22Rv1 (cell line): ENCODE measurements at regions not wholly inside any gene's neighbourhood (a gene's known extent, or its start where the extent isn't known, plus 50 kb on each side); places are given as distances from the start of the nearest gene placed in this dataset.

Experiments used
- ZFX ChIP-seq: fragments of 450-650 bp; IDR thresholded peaks from 2 replicates; pipeline ENCODE4 v1.6.1; 2017; ENCODE audit warnings: antibody characterized with exemption, borderline replicate concordance
- TF ChIP-seq, protein P1 (sequence below): fragments of 450-650 bp; IDR thresholded peaks from 2 replicates; pipeline ENCODE4 v1.5.1; 2017; ENCODE audit warnings: mild to moderate bottlenecking

DNA sequence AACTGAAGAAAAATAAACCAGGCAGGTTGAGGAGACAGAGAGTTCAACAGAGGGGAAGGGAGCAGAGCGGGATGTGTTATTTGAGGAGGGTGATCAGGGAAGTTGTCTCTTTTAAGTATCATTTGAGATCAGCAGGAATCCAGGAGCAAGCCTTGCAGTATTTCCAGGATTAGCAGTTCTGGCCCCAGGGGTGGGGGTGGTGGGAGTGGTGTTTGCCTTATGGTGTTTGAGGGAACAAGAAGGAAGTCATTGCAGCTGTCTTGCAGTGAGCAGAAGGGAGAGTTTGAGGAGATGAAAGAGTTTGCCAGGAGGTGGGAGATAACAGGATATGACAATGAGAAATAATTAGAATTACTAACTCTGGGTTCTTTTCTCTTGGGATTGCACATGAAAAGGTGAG, 418.6 kb downstream of the NELL2 start:
- TF ChIP-seq, protein P1, sequence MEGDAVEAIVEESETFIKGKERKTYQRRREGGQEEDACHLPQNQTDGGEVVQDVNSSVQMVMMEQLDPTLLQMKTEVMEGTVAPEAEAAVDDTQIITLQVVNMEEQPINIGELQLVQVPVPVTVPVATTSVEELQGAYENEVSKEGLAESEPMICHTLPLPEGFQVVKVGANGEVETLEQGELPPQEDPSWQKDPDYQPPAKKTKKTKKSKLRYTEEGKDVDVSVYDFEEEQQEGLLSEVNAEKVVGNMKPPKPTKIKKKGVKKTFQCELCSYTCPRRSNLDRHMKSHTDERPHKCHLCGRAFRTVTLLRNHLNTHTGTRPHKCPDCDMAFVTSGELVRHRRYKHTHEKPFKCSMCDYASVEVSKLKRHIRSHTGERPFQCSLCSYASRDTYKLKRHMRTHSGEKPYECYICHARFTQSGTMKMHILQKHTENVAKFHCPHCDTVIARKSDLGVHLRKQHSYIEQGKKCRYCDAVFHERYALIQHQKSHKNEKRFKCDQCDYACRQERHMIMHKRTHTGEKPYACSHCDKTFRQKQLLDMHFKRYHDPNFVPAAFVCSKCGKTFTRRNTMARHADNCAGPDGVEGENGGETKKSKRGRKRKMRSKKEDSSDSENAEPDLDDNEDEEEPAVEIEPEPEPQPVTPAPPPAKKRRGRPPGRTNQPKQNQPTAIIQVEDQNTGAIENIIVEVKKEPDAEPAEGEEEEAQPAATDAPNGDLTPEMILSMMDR = no peak
- TF ChIP-seq ZFX = no peak
